CD4-positive, CD25-positive, alpha-beta regulatory T cell (primary cell): ENCODE measurements at regions not wholly inside any gene's neighbourhood (a gene's known extent, or its start where the extent isn't known, plus 50 kb on each side); places are given as distances from the start of the nearest gene placed in this dataset.
"Not testable (repeated sequence)": the region's sequence is repeated elsewhere in the genome, so short reads cannot be mapped to it uniquely, and the experiment has no call there.

Source experiments
- ATAC-seq, 2 donors: fragments of 150-1000 bp; cut with Tn5 transposase; one replicate each; pipeline ENCODE4 v1.10.0; 2021; ENCODE audit warnings: low read depth in 2 of 2, moderate number of reproducible peaks in 2 of 2, moderate library complexity in 1 of 2
- DNase-seq, 3 donors: peaks; one replicate each; pipeline versions ENCODE4 v3.0.0 to v3.0.0-alpha.2; 2012 to 2022; ENCODE audit warnings: mixed read lengths in 1 of 3
- H3K27ac ChIP-seq: one replicate; pipeline ENCODE4 v1.7.0; 2013; ENCODE audit warnings: mild to moderate bottlenecking, low read length; ENCODE audit not compliant: insufficient read depth, poor library complexity, severe bottlenecking
- H3K27me3 ChIP-seq: one replicate; pipeline ENCODE4 v1.7.0; 2013; ENCODE audit warnings: low read length; ENCODE audit not compliant: control insufficient read depth, insufficient read depth
- H3K36me3 ChIP-seq: one replicate; pipeline ENCODE4 v1.7.0; 2013; ENCODE audit warnings: mild to moderate bottlenecking, low read length, moderate library complexity; ENCODE audit not compliant: control insufficient read depth, insufficient read depth
- H3K4me1 ChIP-seq: 2 replicates; pipeline ENCODE4 v1.7.0; 2013; ENCODE audit warnings: mild to moderate bottlenecking, low read length; ENCODE audit not compliant: insufficient read depth, control insufficient read depth, poor library complexity, severe bottlenecking
- H3K4me3 ChIP-seq: one replicate; pipeline ENCODE4 v1.7.0; 2013; ENCODE audit warnings: low read depth, mild to moderate bottlenecking, low read length, moderate library complexity
- H3K9me3 ChIP-seq, 2 experiments: 1 replicate in 1 of 2; 2 replicates in 1 of 2; pipeline ENCODE4 v1.7.0; 2013; ENCODE audit warnings: low read length in 2 of 2, mild to moderate bottlenecking in 1 of 2, moderate library complexity in 1 of 2; ENCODE audit not compliant: control insufficient read depth in 2 of 2
- H3K27ac Mint-ChIP-seq, 3 donors: one replicate each; pipeline ENCODE4 v1.8.0; 2020 to 2022; ENCODE audit warnings: mild to moderate bottlenecking in 3 of 3, mixed read lengths in 3 of 3, moderate library complexity in 2 of 3
- H3K27me3 Mint-ChIP-seq: one replicate; pipeline ENCODE4 v1.8.0; 2022; ENCODE audit warnings: mild to moderate bottlenecking, mixed read lengths
- H3K36me3 Mint-ChIP-seq: one replicate; pipeline ENCODE4 v1.8.0; 2020; ENCODE audit warnings: mixed read lengths
- H3K4me1 Mint-ChIP-seq, 4 donors: one replicate each; pipeline ENCODE4 v1.8.0; 2020 to 2022; ENCODE audit warnings: mixed read lengths in 4 of 4, mild to moderate bottlenecking in 1 of 4
- H3K4me3 Mint-ChIP-seq, 4 donors: one replicate each; pipeline ENCODE4 v1.8.0; 2020 to 2022; ENCODE audit warnings: mild to moderate bottlenecking in 4 of 4, mixed read lengths in 4 of 4, moderate library complexity in 3 of 4
- H3K9me3 Mint-ChIP-seq, 7 donors: one replicate each; pipeline ENCODE4 v1.8.0; 2020 to 2022; ENCODE audit warnings: mixed read lengths in 7 of 7, mild to moderate bottlenecking in 3 of 7, moderate library complexity in 2 of 7

- H3K27me3 ChIP-seq: no peaks in the 10 kb centered on the region
- peaks cover 0 to 2% (median under 1%) of the 10 kb centered on the region in 4 donors for H3K4me1 Mint-ChIP-seq
Measured at GRCh38 chr5:106451998-106452397, 1218.7 kb downstream of the EFNA5 start.

GRCh38 chr5:106443746-106444145 is 1227.0 kb downstream of the EFNA5 start:
- Mint-ChIP-seq H3K4me3 (no peak overlapping the region), H3K9me3 (peaks cover 0 to 4% (median 2%) of the 10 kb centered on the region in 7 donors), H3K27me3 (no peaks in the 10 kb centered on the region), H3K4me1 (peaks cover 0 to 2% (median under 1%) of the 10 kb centered on the region in 4 donors), H3K27ac (no peak overlapping the region), H3K36me3 (no peaks in the 10 kb centered on the region)
- H3K27me3 ChIP-seq: no peaks in the 10 kb centered on the region
- no peaks in the 10 kb centered on the region for H3K36me3 ChIP-seq
- H3K27ac ChIP-seq: no peak overlapping the region
- ATAC-seq (no peak), DNase-seq (no peak)
- H3K4me1 ChIP-seq: no peaks in the 10 kb centered on the region
- no peaks in the 10 kb centered on the region for H3K9me3 ChIP-seq
- H3K4me3 ChIP-seq: no peak overlapping the region

More at GRCh38 chr5:106451998-106452397, 1218.7 kb downstream of the EFNA5 start:
- Mint-ChIP-seq H3K4me3 (no peak overlapping the region), H3K36me3 (no peaks in the 10 kb centered on the region), H3K27me3 (no peaks in the 10 kb centered on the region), H3K9me3 (peaks cover 0 to 28% (median 4%) of the 10 kb centered on the region in 7 donors), H3K27ac (no peak overlapping the region)
- Histone ChIP-seq H3K36me3 (no peaks in the 10 kb centered on the region), H3K27ac (no peak overlapping the region), H3K4me3 (no peak overlapping the region), H3K4me1 (no peaks in the 10 kb centered on the region), H3K9me3 (peaks cover 0 to 4% of the 10 kb centered on the region in 2 experiments)
- no peak for ATAC-seq
- no peak for DNase-seq

GRCh38 chr5:106435185-106435584 is 1235.6 kb downstream of the EFNA5 start:
- Histone ChIP-seq H3K27ac (no peak overlapping the region), H3K36me3 (no peaks in the 10 kb centered on the region), H3K9me3 (peaks cover 0 to 2% of the 10 kb centered on the region in 2 experiments), H3K4me3 (no peak overlapping the region), H3K4me1 (no peaks in the 10 kb centered on the region), H3K27me3 (no peaks in the 10 kb centered on the region)
- Mint-ChIP-seq H3K9me3 (peaks cover 0 to 9% (median 4%) of the 10 kb centered on the region in 7 donors), H3K4me3 (no peak overlapping the region), H3K4me1 (no peaks in the 10 kb centered on the region), H3K36me3 (no peaks in the 10 kb centered on the region), H3K27ac (no peak overlapping the region), H3K27me3 (no peaks in the 10 kb centered on the region)
- DNase-seq: no peak
- no peak for ATAC-seq

DNA sequence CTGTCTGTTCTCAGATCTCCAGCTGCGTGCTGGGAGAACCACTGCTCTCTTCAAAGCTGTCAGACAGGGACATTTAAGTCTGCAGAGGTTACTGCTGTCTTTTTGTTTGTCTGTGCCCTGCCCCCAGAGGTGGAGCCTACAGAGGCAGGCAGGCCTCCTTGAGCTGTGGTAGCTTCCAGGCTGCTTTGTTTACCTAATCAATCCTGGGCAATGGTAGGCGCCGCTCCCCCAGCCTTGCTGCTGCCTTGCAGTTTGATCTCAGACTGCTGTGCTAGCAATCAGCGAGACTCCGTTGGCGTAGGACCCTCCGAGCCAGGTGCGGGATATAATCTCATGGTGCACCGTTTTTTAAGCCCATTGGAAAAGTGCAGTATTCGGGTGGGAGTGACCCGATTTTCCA is 1240.0 kb downstream of the EFNA5 start:
- not testable (repeated sequence) for ATAC-seq, H3K27ac Mint-ChIP-seq, H3K27ac ChIP-seq, H3K4me3 ChIP-seq, H3K9me3 ChIP-seq, H3K9me3 Mint-ChIP-seq, H3K27me3 Mint-ChIP-seq, DNase-seq, H3K27me3 ChIP-seq, H3K36me3 Mint-ChIP-seq, H3K4me3 Mint-ChIP-seq, H3K36me3 ChIP-seq, H3K4me1 ChIP-seq, H3K4me1 Mint-ChIP-seq

GRCh38 chr5:106423109-106423897 is 1247.4 kb downstream of the EFNA5 start:
- DNase-seq (no peak), ATAC-seq (peak in 1 of 2 donors; percentile 8)
- Histone ChIP-seq H3K9me3 (peaks cover 0 to 2% of the 10 kb centered on the region in 2 experiments), H3K4me3 (no peak overlapping the region), H3K27ac (no peak overlapping the region), H3K36me3 (no peaks in the 10 kb centered on the region), H3K4me1 (no peaks in the 10 kb centered on the region), H3K27me3 (no peaks in the 10 kb centered on the region)
- H3K9me3 Mint-ChIP-seq: peaks cover 0 to 7% (median 0%) of the 10 kb centered on the region in 7 donors
- no peaks in the 10 kb centered on the region for H3K4me1 Mint-ChIP-seq
- no peaks in the 10 kb centered on the region for H3K36me3 Mint-ChIP-seq
- no peak overlapping the region for H3K4me3 Mint-ChIP-seq
- H3K27ac Mint-ChIP-seq: no peak overlapping the region
- no peaks in the 10 kb centered on the region for H3K27me3 Mint-ChIP-seq

GRCh38 chr5:106420102-106420501 is 1250.6 kb downstream of the EFNA5 start:
- DNase-seq: no peak
- no peak for ATAC-seq
- Histone ChIP-seq H3K4me3 (no peak overlapping the region), H3K36me3 (no peaks in the 10 kb centered on the region), H3K27me3 (no peaks in the 10 kb centered on the region), H3K4me1 (no peaks in the 10 kb centered on the region), H3K27ac (no peak overlapping the region), H3K9me3 (peaks cover 0 to 2% of the 10 kb centered on the region in 2 experiments)
- H3K27me3 Mint-ChIP-seq: no peaks in the 10 kb centered on the region
- H3K9me3 Mint-ChIP-seq: peaks cover 0 to 24% (median 3%) of the 10 kb centered on the region in 7 donors
- no peaks in the 10 kb centered on the region for H3K36me3 Mint-ChIP-seq
- H3K4me3 Mint-ChIP-seq: no peak overlapping the region
- H3K27ac Mint-ChIP-seq: no peak overlapping the region
- no peaks in the 10 kb centered on the region for H3K4me1 Mint-ChIP-seq

- no peak for DNase-seq
- H3K27ac Mint-ChIP-seq: no peak overlapping the region
- peaks cover 0 to 25% (median 0%) of the 10 kb centered on the region in 7 donors for H3K9me3 Mint-ChIP-seq
- no peaks in the 10 kb centered on the region for H3K27me3 Mint-ChIP-seq
- Histone ChIP-seq H3K27ac (no peak overlapping the region), H3K4me1 (no peaks in the 10 kb centered on the region), H3K4me3 (no peak overlapping the region), H3K9me3 (no peaks in the 10 kb centered on the region), H3K36me3 (no peaks in the 10 kb centered on the region), H3K27me3 (no peaks in the 10 kb centered on the region)
- no peak overlapping the region for H3K4me3 Mint-ChIP-seq
- no peak for ATAC-seq
- H3K4me1 Mint-ChIP-seq: no peaks in the 10 kb centered on the region
- H3K36me3 Mint-ChIP-seq: no peaks in the 10 kb centered on the region
Measured at GRCh38 chr5:106418196-106418595, 1252.5 kb downstream of the EFNA5 start.

- Mint-ChIP-seq H3K9me3 (peaks cover 0 to 25% (median 0%) of the 10 kb centered on the region in 7 donors), H3K36me3 (no peaks in the 10 kb centered on the region)
- H3K36me3 ChIP-seq: no peaks in the 10 kb centered on the region
Measured at GRCh38 chr5:106417566-106417965, 1253.2 kb downstream of the EFNA5 start.

More at GRCh38 chr5:106417566-106417965, 1253.2 kb downstream of the EFNA5 start:
- no peak overlapping the region for H3K27ac Mint-ChIP-seq
- Histone ChIP-seq H3K27ac (no peak overlapping the region), H3K4me1 (no peaks in the 10 kb centered on the region), H3K9me3 (no peaks in the 10 kb centered on the region), H3K27me3 (no peaks in the 10 kb centered on the region), H3K4me3 (no peak overlapping the region)
- no peak for ATAC-seq
- H3K4me3 Mint-ChIP-seq: no peak overlapping the region
- no peaks in the 10 kb centered on the region for H3K4me1 Mint-ChIP-seq
- no peaks in the 10 kb centered on the region for H3K27me3 Mint-ChIP-seq
- no peak for DNase-seq
